Smooth muscle cell of the brain vasculature (primary cell): ENCODE measurements at regions not wholly inside any gene's neighbourhood (a gene's known extent, or its start where the extent isn't known, plus 50 kb on each side); places are given as distances from the start of the nearest gene placed in this dataset.
"Not testable (repeated sequence)": the region's sequence is repeated elsewhere in the genome, so short reads cannot be mapped to it uniquely, and the experiment has no call there.

Experiments used
- DNase-seq: peaks from one replicate; pipeline ENCODE4 v3.0.0-alpha.2; 2012; ENCODE audit warnings: low read depth, low spot score

GRCh38 chr5:61215996-61216395 lies 53.7 kb upstream of the SMIM15 start:
- DNase-seq: no peak

- DNase-seq: no peak
These were observed 54.5 kb upstream of the SMIM15 start for GRCh38 chr5:61216741-61217140.

GRCh38 chr5:61217214-61217613 lies 54.9 kb upstream of the SMIM15 start:
- no peak for DNase-seq

- DNase-seq: no peak
These were observed 66.0 kb upstream of the SMIM15 start for GRCh38 chr5:61228229-61228628.

- no peak for DNase-seq
These were observed 66.5 kb upstream of the SMIM15 start for GRCh38 chr5:61228691-61229280.

GRCh38 chr5:61229416-61229815 lies 67.1 kb upstream of the SMIM15 start:
- DNase-seq: no peak

GRCh38 chr5:61230492-61230891 lies 68.2 kb upstream of the SMIM15 start:
- DNase-seq: no peak

GRCh38 chr5:61231813-61232212 lies 69.5 kb upstream of the SMIM15 start:
- DNase-seq: no peak

GRCh38 chr5:61232490-61233050 lies 70.3 kb upstream of the SMIM15 start:
- DNase-seq: peak; percentile 24

- no peak for DNase-seq
These were observed 71.8 kb upstream of the SMIM15 start for GRCh38 chr5:61234019-61234418.

GRCh38 chr5:61236715-61237114 lies 74.4 kb upstream of the SMIM15 start:
- not testable (repeated sequence) for DNase-seq

GRCh38 chr5:61245486-61245885 lies 83.2 kb upstream of the SMIM15 start:
- DNase-seq: no peak

GRCh38 chr5:61245936-61246335 lies 83.7 kb upstream of the SMIM15 start:
- DNase-seq: no peak

- DNase-seq: no peak
These were observed 84.6 kb upstream of the SMIM15 start for GRCh38 chr5:61246768-61247307.

- DNase-seq: no peak
These were observed 80.0 kb upstream of the ZSWIM6 start for GRCh38 chr5:61251874-61252642.

GRCh38 chr5:61252643-61252925 lies 79.5 kb upstream of the ZSWIM6 start:
- DNase-seq: no peak

- no peak for DNase-seq
These were observed 78.5 kb upstream of the ZSWIM6 start for GRCh38 chr5:61253547-61253946.

GRCh38 chr5:61254969-61255555 lies 77.0 kb upstream of the ZSWIM6 start:
- no peak for DNase-seq

GRCh38 chr5:61256474-61256873 lies 75.6 kb upstream of the ZSWIM6 start:
- no peak for DNase-seq

GRCh38 chr5:61257421-61257820 lies 74.6 kb upstream of the ZSWIM6 start:
- no peak for DNase-seq

GRCh38 chr5:61261136-61261535 lies 70.9 kb upstream of the ZSWIM6 start:
- DNase-seq: no peak

GRCh38 chr5:61262080-61262479 lies 70.0 kb upstream of the ZSWIM6 start:
- DNase-seq: no peak

- DNase-seq: no peak
These were observed 69.0 kb upstream of the ZSWIM6 start for GRCh38 chr5:61263072-61263471.
